HCT116 (cell line): ENCODE measurements at regions not wholly inside any gene's neighbourhood (a gene's known extent, or its start where the extent isn't known, plus 50 kb on each side); places are given as distances from the start of the nearest gene placed in this dataset.

Experiments
- ATAC-seq: fragments of 200-7000 bp; cut with Tn5 transposase; 2 replicates; pipeline ENCODE4 v1.9.1; 2020; ENCODE audit warnings: mild to moderate bottlenecking, moderate library complexity
- BruUV-seq: library from RNA; stranded (reverse); fragments of 400-500 nt; replicated peaks from 2 replicates; lab custom pipeline; 2021; lab: Mats Ljungman, UMichigan
- CTCF ChIA-PET: fragments of 300-600 bp; sonication (Branson Sonifier 250); formaldehyde crosslinking; loops from one replicate; lab custom pipeline; 2021; ENCODE audit warnings: antibody characterized with exemption; lab: Charles Lee
- POLR2A ChIA-PET: fragments of 300-600, 350-600 bp; sonication (Branson Sonifier 250); formaldehyde crosslinking; loops from one replicate; lab custom pipeline; 2021; ENCODE audit warnings: antibody characterized with exemption; lab: Charles Lee
- RAD21 ChIA-PET, 2 experiments: fragments of 300-600 bp; sonication (Branson Sonifier 250); formaldehyde crosslinking; loops; one replicate each; lab custom pipeline; 2023; ENCODE audit warnings: low total read pairs in 2 of 2; ENCODE audit not compliant: uncharacterized antibody in 2 of 2, unreplicated experiment in 2 of 2, low non-redundant PET in 1 of 2; lab: Charles Lee
- DNase-seq: peaks from one replicate; pipeline ENCODE4 v3.0.0-alpha.2; 2010; ENCODE audit warnings: low read depth, low spot score
- H2AFZ ChIP-seq: fragments of 200-600 bp; shearing (Covaris generic), sonication (generic); 2 replicates; pipeline ENCODE4 v1.6.1; 2017; ENCODE audit warnings: low read depth, mixed run types, mixed read lengths, antibody characterized with exemption, low read length; ENCODE audit not compliant: poor library complexity, severe bottlenecking
- H3K27ac ChIP-seq: 2 replicates; pipeline ENCODE4 v1.5.1; 2012; ENCODE audit warnings: low read depth, low read length
- H3K27me3 ChIP-seq: fragments of 200-600 bp; sonication (generic); 2 replicates; pipeline ENCODE4 v1.6.1; 2016; ENCODE audit warnings: mixed run types, low read length, mixed read lengths; ENCODE audit not compliant: insufficient read depth
- H3K36me3 ChIP-seq, 2 experiments: fragments of 200-500 bp in 1 of 2; fragments of 200-600 bp in 1 of 2; sonication (Bioruptor generic) in 1 of 2; sonication (generic) in 1 of 2; 2 replicates each; pipeline versions ENCODE4 v1.5.1 to v1.6.1; 2014 to 2016; ENCODE audit warnings: low read length in 2 of 2, inconsistent platforms in 1 of 2, mixed read lengths in 1 of 2, mixed run types in 1 of 2; ENCODE audit not compliant: insufficient read depth in 2 of 2, control insufficient read depth in 1 of 2
- H3K4me1 ChIP-seq, 2 experiments: fragments of 200-600 bp in 1 of 2; sonication (generic) in 1 of 2; 2 replicates each; pipeline versions ENCODE4 v1.5.1 to v1.6.1; 2012 to 2017; ENCODE audit warnings: low read length in 2 of 2, inconsistent platforms in 1 of 2, mild to moderate bottlenecking in 1 of 2, mixed read lengths in 1 of 2, mixed run types in 1 of 2, moderate library complexity in 1 of 2; ENCODE audit not compliant: insufficient read depth in 2 of 2, control insufficient read depth in 1 of 2
- H3K4me2 ChIP-seq: fragments of 200-600 bp; sonication (generic); 2 replicates; pipeline ENCODE4 v1.6.1; 2017; ENCODE audit warnings: mixed run types, low read length, mixed read lengths
- H3K4me3 ChIP-seq, 2 experiments: fragments of 200-600 bp in 1 of 2; sonication (generic) in 1 of 2; replicated peaks in 1 of 2; 2 replicates each; pipeline ENCODE4 v1.5.1; 2011 to 2016; ENCODE audit warnings: low read length in 2 of 2, control low read depth in 1 of 2, low read depth in 1 of 2, mild to moderate bottlenecking in 1 of 2, mixed read lengths in 1 of 2, mixed run types in 1 of 2
- H3K79me2 ChIP-seq: fragments of 200-600 bp; sonication (generic); 2 replicates; pipeline ENCODE4 v1.6.1; 2017; ENCODE audit warnings: mild to moderate bottlenecking, mixed run types, low read length, moderate library complexity, mixed read lengths; ENCODE audit not compliant: insufficient read depth
- H3K9ac ChIP-seq: fragments of 200-600 bp; sonication (generic); 2 replicates; pipeline ENCODE4 v1.6.1; 2016; ENCODE audit warnings: low read length, mixed read lengths
- H3K9me2 ChIP-seq: fragments of 200-600 bp; sonication (generic), shearing (Covaris generic); 2 replicates; pipeline ENCODE4 v1.6.1; 2017; ENCODE audit warnings: mixed run types, mild to moderate bottlenecking, moderate library complexity; ENCODE audit not compliant: insufficient read depth
- H3K9me3 ChIP-seq, 2 experiments: fragments of 200-500 bp in 1 of 2; fragments of 200-600 bp in 1 of 2; sonication (Bioruptor generic) in 1 of 2; sonication (generic) in 1 of 2; 2 replicates each; pipeline ENCODE4 v1.6.1; 2014 to 2017; ENCODE audit warnings: low read length in 2 of 2, mixed read lengths in 2 of 2, inconsistent platforms in 1 of 2, low read depth in 1 of 2, mild to moderate bottlenecking in 1 of 2, mixed run types in 1 of 2, moderate library complexity in 1 of 2; ENCODE audit not compliant: control insufficient read depth in 1 of 2, insufficient read depth in 1 of 2
- H4K20me1 ChIP-seq: fragments of 200-600 bp; sonication (generic), shearing (Covaris generic); 2 replicates; pipeline ENCODE4 v1.6.1; 2017; ENCODE audit warnings: mixed run types, mild to moderate bottlenecking, moderate library complexity; ENCODE audit not compliant: insufficient read depth
- FOSL1 ChIP-seq: IDR thresholded peaks from 2 replicates; pipeline ENCODE4 v1.6.1; 2012; ENCODE audit warnings: low read depth
- POLR2A ChIP-seq: IDR thresholded peaks from 2 replicates; pipeline ENCODE4 v1.7.0; 2011; ENCODE audit warnings: borderline replicate concordance; ENCODE audit not compliant: insufficient read depth, insufficient read length; ENCODE audit errors: extremely low read depth
- SIN3A ChIP-seq: IDR thresholded peaks from 2 replicates; pipeline ENCODE4 v1.6.1; 2012; ENCODE audit warnings: low read depth
- SRF ChIP-seq: IDR thresholded peaks from 2 replicates; pipeline ENCODE4 v1.6.1; 2012; ENCODE audit warnings: low read depth
- TCF7L2 ChIP-seq: IDR thresholded peaks from 2 replicates; pipeline ENCODE4 v1.7.0; 2011; ENCODE audit warnings: borderline replicate concordance, inconsistent platforms; ENCODE audit not compliant: insufficient read depth, insufficient read length; ENCODE audit errors: extremely low read depth
- intact Hi-C: fragments of 100-400 bp; cut with micrococcal nuclease; formaldehyde crosslinking; loops from 2 replicates; pipeline ENCODE4 v1.10.0; 2022
- TF ChIP-seq, protein P1 (sequence below): IDR thresholded peaks from 2 replicates; pipeline ENCODE4 v1.6.1; 2012
- TF ChIP-seq, protein P2 (sequence below): IDR thresholded peaks from 2 replicates; pipeline ENCODE4 v1.6.1; 2011; ENCODE audit warnings: mild to moderate bottlenecking, low read length, moderate library complexity; ENCODE audit not compliant: insufficient replicate concordance; ENCODE audit errors: extremely low read depth

DNA sequence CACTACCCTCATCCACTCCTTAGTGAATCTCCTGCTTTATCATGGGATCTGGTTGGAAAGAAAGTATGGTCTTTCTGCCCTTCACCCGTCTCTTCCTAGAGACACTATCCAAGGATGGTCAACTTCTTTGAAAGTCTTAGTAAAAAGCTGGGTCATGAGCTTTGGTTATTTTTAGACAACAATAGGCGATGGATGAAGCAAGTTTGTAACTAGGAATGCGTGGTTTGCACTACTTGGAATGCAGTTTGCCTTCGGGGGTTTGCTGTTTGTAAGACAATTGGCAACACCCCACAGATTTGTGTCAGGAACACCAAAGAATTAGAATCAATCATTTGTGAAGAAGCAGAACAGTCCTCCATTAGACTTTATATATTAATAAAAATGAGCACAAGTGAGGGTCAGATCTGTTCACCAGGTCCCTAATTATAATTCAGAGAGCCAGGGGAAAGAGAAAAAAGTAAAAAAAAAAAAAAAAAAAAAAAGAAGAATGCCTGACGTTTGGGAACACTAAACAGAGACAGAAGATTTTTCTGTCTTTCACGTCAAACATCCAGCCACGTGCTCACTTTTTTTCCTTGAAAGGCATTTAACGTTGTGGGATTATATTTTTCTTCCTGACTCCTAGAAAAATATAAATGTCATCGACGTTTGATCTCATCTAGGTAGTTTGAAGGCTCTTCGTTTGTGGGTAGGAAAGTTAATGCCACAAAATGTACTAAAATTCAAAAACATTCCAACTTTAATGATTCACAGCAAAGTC, 60.7 kb upstream of the BTG3 start:
- TF ChIP-seq SRF (no peak), FOSL1 (no peak), POLR2A (no peak), TCF7L2 (no peak), SIN3A (no peak)
- TF ChIP-seq, protein P1, sequence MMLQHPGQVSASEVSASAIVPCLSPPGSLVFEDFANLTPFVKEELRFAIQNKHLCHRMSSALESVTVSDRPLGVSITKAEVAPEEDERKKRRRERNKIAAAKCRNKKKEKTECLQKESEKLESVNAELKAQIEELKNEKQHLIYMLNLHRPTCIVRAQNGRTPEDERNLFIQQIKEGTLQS: no peak
- TF ChIP-seq, protein P2, sequence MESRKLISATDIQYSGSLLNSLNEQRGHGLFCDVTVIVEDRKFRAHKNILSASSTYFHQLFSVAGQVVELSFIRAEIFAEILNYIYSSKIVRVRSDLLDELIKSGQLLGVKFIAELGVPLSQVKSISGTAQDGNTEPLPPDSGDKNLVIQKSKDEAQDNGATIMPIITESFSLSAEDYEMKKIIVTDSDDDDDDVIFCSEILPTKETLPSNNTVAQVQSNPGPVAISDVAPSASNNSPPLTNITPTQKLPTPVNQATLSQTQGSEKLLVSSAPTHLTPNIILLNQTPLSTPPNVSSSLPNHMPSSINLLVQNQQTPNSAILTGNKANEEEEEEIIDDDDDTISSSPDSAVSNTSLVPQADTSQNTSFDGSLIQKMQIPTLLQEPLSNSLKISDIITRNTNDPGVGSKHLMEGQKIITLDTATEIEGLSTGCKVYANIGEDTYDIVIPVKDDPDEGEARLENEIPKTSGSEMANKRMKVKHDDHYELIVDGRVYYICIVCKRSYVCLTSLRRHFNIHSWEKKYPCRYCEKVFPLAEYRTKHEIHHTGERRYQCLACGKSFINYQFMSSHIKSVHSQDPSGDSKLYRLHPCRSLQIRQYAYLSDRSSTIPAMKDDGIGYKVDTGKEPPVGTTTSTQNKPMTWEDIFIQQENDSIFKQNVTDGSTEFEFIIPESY: no peak
- RAD21 ChIA-PET: no interaction called here
- CTCF ChIA-PET: no interaction called here

More for the DNA sequence above, 60.7 kb upstream of the BTG3 start:
- DNase-seq (no peak), ATAC-seq (no peak)
- Histone ChIP-seq H2AFZ (no peak overlapping the region), H3K9ac (no peak overlapping the region), H3K36me3 (no peaks in the 10 kb centered on the region), H3K9me2 (no peaks in the 10 kb centered on the region), H3K4me1 (no peaks in the 10 kb centered on the region), H4K20me1 (no peaks in the 10 kb centered on the region), H3K4me2 (no peak overlapping the region), H3K27me3 (0 out of 2 replicates have a peak, but pooled peaks cover 5% of the 10 kb centered on the region), H3K27ac (no peak overlapping the region), H3K79me2 (no peaks in the 10 kb centered on the region), H3K4me3 (no peak overlapping the region), H3K9me3 (no peaks in the 10 kb centered on the region)
- POLR2A ChIA-PET: no interaction called here
- no TSS peak for BruUV-seq
- intact Hi-C loops: no loop called here
